ENCODE measurements at regions not wholly inside any gene's neighbourhood (a gene's known extent, or its start where the extent isn't known, plus 50 kb on each side); places are given as distances from the start of the nearest gene placed in this dataset.

DNA sequence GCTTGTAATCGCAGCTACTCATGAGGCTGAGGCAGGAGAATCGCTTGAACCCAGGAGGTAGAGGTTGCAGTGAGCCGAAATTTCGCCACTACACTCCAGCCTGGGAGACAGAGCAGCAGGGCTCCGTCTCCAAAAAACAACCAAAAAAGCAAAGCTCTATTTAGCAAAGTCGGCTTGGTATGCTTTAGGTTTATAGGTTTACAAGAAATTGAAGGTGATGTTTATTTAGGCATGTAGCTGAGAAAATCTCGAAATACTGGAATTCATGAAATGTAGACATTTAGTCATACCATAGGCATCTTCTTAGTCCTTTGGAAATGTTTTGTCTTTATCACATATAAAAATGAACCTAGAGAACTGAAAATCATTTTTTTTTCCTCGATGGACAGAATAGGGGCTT is 453.8 kb upstream of the ANKRD30A start:
- no peaks in the 10 kb centered on the region for H4K20me1 ChIP-seq (ENCODE audit: control insufficient read depth, insufficient read depth, low read length, poor library complexity, severe bottlenecking)
- no peak overlapping the region for H3K27ac ChIP-seq (ENCODE audit: low read length in 2 of 2)
- ChIA-PET CTCF (no interaction called here), POLR2A (no interaction called here)
- DNase-seq, result no peak
- no peaks in the 10 kb centered on the region for H3K36me3 ChIP-seq (replicated peaks in 1 of 2; ENCODE audit: control extremely low read depth in 1 of 2, control insufficient read depth in 1 of 2, extremely low read depth in 1 of 2, insufficient read depth in 2 of 2, low read length in 1 of 2)
- H3K27me3 ChIP-seq (replicated peaks in 1 of 4; ENCODE audit: control extremely low read depth in 1 of 4, control insufficient read depth in 3 of 4, insufficient read depth in 4 of 4, low read length in 3 of 4), result no peaks in the 10 kb centered on the region
- no peak overlapping the region for H3K4me2 ChIP-seq (replicated peaks; ENCODE audit: low read depth, low read length, poor library complexity, severe bottlenecking)
- H3K4me1 Mint-ChIP-seq, result no peaks in the 10 kb centered on the region
- intact Hi-C loops (cut with micrococcal nuclease), result no loop called here
- WGBS (ENCODE audit: insufficient coverage), result 100% methylated on average over 2 of the region's 8 CpGs
- no peaks in the 10 kb centered on the region for H3K9me3 ChIP-seq (ENCODE audit: control extremely low read depth in 1 of 3, control insufficient read depth in 2 of 3, insufficient read depth in 1 of 3, low read length in 2 of 3)
- H3K27ac Mint-ChIP-seq, result no peak overlapping the region
- no peak for ATAC-seq (ENCODE audit: low read depth)
- no peaks in the 10 kb centered on the region for H3K4me1 ChIP-seq (ENCODE audit: control insufficient read depth in 2 of 2, insufficient read depth in 2 of 2, low read length in 2 of 2)
- H3K4me3 ChIP-seq (ENCODE audit: control extremely low read depth in 1 of 5, extremely low read depth in 1 of 5, insufficient read depth in 1 of 5, low read depth in 2 of 5, low read length in 4 of 5), result no peak overlapping the region
- H3K9ac ChIP-seq (ENCODE audit: low read length), result no peak overlapping the region
- H2AFZ ChIP-seq (ENCODE audit: insufficient read depth, low read depth, low read length, poor library complexity, severe bottlenecking), result no peak overlapping the region
- no peaks in the 10 kb centered on the region for H3K79me2 ChIP-seq (ENCODE audit: control insufficient read depth, insufficient read depth, low read length)
- H3K4me3 Mint-ChIP-seq, result no peak overlapping the region
- no peaks in the 10 kb centered on the region for H3K27me3 Mint-ChIP-seq
- no peak for TF ChIP-seq EZH2 (IDR thresholded peaks at IDR 0.05; ENCODE audit: borderline replicate concordance, insufficient read depth, low read depth, low read length, poor library complexity, severe bottlenecking)
- TF ChIP-seq, protein P1, sequence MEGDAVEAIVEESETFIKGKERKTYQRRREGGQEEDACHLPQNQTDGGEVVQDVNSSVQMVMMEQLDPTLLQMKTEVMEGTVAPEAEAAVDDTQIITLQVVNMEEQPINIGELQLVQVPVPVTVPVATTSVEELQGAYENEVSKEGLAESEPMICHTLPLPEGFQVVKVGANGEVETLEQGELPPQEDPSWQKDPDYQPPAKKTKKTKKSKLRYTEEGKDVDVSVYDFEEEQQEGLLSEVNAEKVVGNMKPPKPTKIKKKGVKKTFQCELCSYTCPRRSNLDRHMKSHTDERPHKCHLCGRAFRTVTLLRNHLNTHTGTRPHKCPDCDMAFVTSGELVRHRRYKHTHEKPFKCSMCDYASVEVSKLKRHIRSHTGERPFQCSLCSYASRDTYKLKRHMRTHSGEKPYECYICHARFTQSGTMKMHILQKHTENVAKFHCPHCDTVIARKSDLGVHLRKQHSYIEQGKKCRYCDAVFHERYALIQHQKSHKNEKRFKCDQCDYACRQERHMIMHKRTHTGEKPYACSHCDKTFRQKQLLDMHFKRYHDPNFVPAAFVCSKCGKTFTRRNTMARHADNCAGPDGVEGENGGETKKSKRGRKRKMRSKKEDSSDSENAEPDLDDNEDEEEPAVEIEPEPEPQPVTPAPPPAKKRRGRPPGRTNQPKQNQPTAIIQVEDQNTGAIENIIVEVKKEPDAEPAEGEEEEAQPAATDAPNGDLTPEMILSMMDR (IDR thresholded peaks at IDR 0.05), result no peak
- no peaks in the 10 kb centered on the region for H3K9me3 Mint-ChIP-seq (ENCODE audit: insufficient read depth)

DNA sequence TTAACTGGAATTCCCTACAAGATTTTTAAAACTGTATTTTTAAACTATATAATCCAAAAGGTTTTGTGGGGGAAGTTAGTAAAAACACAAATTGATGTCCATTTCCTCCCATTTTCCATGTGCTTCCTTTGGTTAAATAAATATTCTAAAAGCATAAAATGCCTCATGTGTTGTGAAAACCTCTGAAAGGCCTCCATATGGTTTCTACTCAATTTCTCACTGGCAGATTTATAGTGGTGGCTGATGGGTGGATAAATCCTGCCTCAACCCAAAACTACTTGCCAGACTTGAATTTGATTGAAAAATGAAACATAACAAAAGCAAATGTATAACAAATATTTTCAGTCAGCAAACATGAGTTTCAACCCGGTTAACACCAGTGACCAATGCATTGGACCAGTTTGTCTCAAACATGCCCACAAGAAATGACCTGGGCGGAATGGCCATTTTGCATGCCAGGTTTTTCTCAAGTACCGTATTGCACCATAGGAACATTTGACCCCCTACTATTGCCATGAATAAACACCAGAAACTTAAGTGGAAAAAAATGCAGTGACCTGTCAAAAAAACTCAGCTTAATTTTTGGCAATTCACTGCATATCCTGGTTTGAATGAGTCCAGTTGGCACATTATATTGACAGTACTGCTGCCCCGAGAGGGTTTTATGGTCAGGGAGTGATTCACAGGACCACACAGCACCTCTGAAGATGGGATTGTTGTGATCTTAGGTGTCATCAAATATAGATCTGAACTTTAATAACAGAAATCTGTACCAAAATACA is 454.6 kb upstream of the ANKRD30A start:
- H3K9me3 Mint-ChIP-seq (ENCODE audit: insufficient read depth), result no peaks in the 10 kb centered on the region
- no peak overlapping the region for H3K4me2 ChIP-seq (replicated peaks; ENCODE audit: low read depth, low read length, poor library complexity, severe bottlenecking)
- intact Hi-C loops (cut with micrococcal nuclease), result no loop called here
- H3K4me3 Mint-ChIP-seq, result no peak overlapping the region
- H3K4me1 ChIP-seq (ENCODE audit: control insufficient read depth in 2 of 2, insufficient read depth in 2 of 2, low read length in 2 of 2), result no peaks in the 10 kb centered on the region
- TF ChIP-seq, protein P1 (IDR thresholded peaks at IDR 0.05), result no peak
- no peak for TF ChIP-seq EZH2 (IDR thresholded peaks at IDR 0.05; ENCODE audit: borderline replicate concordance, insufficient read depth, low read depth, low read length, poor library complexity, severe bottlenecking)
- no peaks in the 10 kb centered on the region for H3K79me2 ChIP-seq (ENCODE audit: control insufficient read depth, insufficient read depth, low read length)
- H3K27ac Mint-ChIP-seq, result no peak overlapping the region
- no peaks in the 10 kb centered on the region for H3K4me1 Mint-ChIP-seq
- no peak overlapping the region for H3K27ac ChIP-seq (ENCODE audit: low read length in 2 of 2)
- ATAC-seq (ENCODE audit: low read depth), result no peak
- ChIA-PET CTCF (no interaction called here), POLR2A (no interaction called here)
- no peak overlapping the region for H3K4me3 ChIP-seq (ENCODE audit: control extremely low read depth in 1 of 5, extremely low read depth in 1 of 5, insufficient read depth in 1 of 5, low read depth in 2 of 5, low read length in 4 of 5)
- no peaks in the 10 kb centered on the region for H3K27me3 Mint-ChIP-seq
- H3K27me3 ChIP-seq (replicated peaks in 1 of 4; ENCODE audit: control extremely low read depth in 1 of 4, control insufficient read depth in 3 of 4, insufficient read depth in 4 of 4, low read length in 3 of 4), result no peaks in the 10 kb centered on the region
- H4K20me1 ChIP-seq (ENCODE audit: control insufficient read depth, insufficient read depth, low read length, poor library complexity, severe bottlenecking), result no peaks in the 10 kb centered on the region
- H2AFZ ChIP-seq (ENCODE audit: insufficient read depth, low read depth, low read length, poor library complexity, severe bottlenecking), result no peak overlapping the region
- no peak overlapping the region for H3K9ac ChIP-seq (ENCODE audit: low read length)
- WGBS (ENCODE audit: insufficient coverage), result 94% methylated on average over 3 of the region's 4 CpGs
- H3K9me3 ChIP-seq (ENCODE audit: control extremely low read depth in 1 of 3, control insufficient read depth in 2 of 3, insufficient read depth in 1 of 3, low read length in 2 of 3), result no peaks in the 10 kb centered on the region
- DNase-seq, result no peak
- H3K36me3 ChIP-seq (replicated peaks in 1 of 2; ENCODE audit: control extremely low read depth in 1 of 2, control insufficient read depth in 1 of 2, extremely low read depth in 1 of 2, insufficient read depth in 2 of 2, low read length in 1 of 2), result no peaks in the 10 kb centered on the region

All from B cell (primary cell).